ENCODE measurements at regions not wholly inside any gene's neighbourhood (a gene's known extent, or its start where the extent isn't known, plus 50 kb on each side); places are given as distances from the start of the nearest gene placed in this dataset.

- no peak for DNase-seq
These were observed 167.2 kb downstream of the SETD4 start for GRCh38 chr21:35893156-35893555.

GRCh38 chr21:35886887-35887286 is 173.4 kb downstream of the SETD4 start:
- no peak for DNase-seq

- DNase-seq, result no peak
These were observed 174.3 kb downstream of the SETD4 start for GRCh38 chr21:35885942-35886541.

GRCh38 chr21:35882791-35883240 is 177.5 kb downstream of the SETD4 start:
- no peak for DNase-seq

- DNase-seq, result no peak
These were observed 186.9 kb downstream of the SETD4 start for GRCh38 chr21:35873441-35873840.

- DNase-seq, result no peak
These were observed 188.4 kb downstream of the SETD4 start for GRCh38 chr21:35871906-35872305.

GRCh38 chr21:35868869-35869223 is 191.5 kb downstream of the SETD4 start:
- no peak for DNase-seq

- no peak for DNase-seq
These were observed 192.1 kb downstream of the SETD4 start for GRCh38 chr21:35868005-35868868.

GRCh38 chr21:35864039-35864438 is 196.3 kb downstream of the SETD4 start:
- no peak for DNase-seq

- no peak for DNase-seq
These were observed 197.4 kb downstream of the SETD4 start for GRCh38 chr21:35862969-35863368.

GRCh38 chr21:35861661-35862060 is 198.7 kb downstream of the SETD4 start:
- DNase-seq, result no peak

GRCh38 chr21:35860189-35860869 is 200.0 kb downstream of the SETD4 start:
- DNase-seq, result no peak

GRCh38 chr21:35859677-35860076 is 200.6 kb downstream of the SETD4 start:
- no peak for DNase-seq

GRCh38 chr21:35857095-35857494 is 203.2 kb downstream of the SETD4 start:
- no peak for DNase-seq

- no peak for DNase-seq
These were observed 204.8 kb downstream of the SETD4 start for GRCh38 chr21:35855484-35855883.

GRCh38 chr21:35854281-35854680 is 206.0 kb downstream of the SETD4 start:
- DNase-seq, result no peak

GRCh38 chr21:35853321-35854239 is 206.7 kb downstream of the SETD4 start:
- DNase-seq, result no peak

GRCh38 chr21:35852820-35853219 is 207.5 kb downstream of the SETD4 start:
- no peak for DNase-seq

GRCh38 chr21:35850542-35851103 is 209.7 kb downstream of the SETD4 start:
- DNase-seq, result no peak

GRCh38 chr21:35850029-35850428 is 210.3 kb downstream of the SETD4 start:
- DNase-seq, result no peak

GRCh38 chr21:35849144-35849543 is 211.2 kb downstream of the SETD4 start:
- no peak for DNase-seq

GRCh38 chr21:35843911-35844667 is 216.2 kb downstream of the SETD4 start:
- DNase-seq, result no peak

Data from NCI-H82 (cell line).